ENCODE measurements at regions not wholly inside any gene's neighbourhood (a gene's known extent, or its start where the extent isn't known, plus 50 kb on each side); places are given as distances from the start of the nearest gene placed in this dataset.
"Not testable (repeated sequence)": the region's sequence is repeated elsewhere in the genome, so short reads cannot be mapped to it uniquely, and the experiment has no call there.

DNA sequence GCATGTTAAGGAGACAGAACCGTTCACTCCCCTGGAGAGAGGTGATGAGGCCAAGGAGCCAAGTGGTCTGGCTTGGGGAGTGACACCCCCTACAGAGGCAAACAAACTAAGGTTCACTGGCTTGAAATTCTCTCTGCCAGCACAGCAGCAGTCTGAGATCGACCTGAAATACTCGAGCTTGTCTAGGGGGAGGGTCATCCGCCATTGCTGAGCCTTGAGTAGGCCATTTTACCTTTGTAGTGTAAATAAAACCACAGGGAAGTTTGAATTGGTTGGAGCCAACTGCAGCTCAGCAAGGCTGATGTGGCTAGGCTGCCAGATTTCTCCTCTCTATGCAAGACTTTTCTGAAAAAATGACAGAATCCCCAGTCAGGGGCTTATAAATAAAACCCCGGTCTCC is 52.9 kb downstream of the CDY2B start:
- ATAC-seq (ENCODE audit: poor library complexity); DNase-seq; intact Hi-C loops (cut with DNase I): not testable (repeated sequence)

DNA sequence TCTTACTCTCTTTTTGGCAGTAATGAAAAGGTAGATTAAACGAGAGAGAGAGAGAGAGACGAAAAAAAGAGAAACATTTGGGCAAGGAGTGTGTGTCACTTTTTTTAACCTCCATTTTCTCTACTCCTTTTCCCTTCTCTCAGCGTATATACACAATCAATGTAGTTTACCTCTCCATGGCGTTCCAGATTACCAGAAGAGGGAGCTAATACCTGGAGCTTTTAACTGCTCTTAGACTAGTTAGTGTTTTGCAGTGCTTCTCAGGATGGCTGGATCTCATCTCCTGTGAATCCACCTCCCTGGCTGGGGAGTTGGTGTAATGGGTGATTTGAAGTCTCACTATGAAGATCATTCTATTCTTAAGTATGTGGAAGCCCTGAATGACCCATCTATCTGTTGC is 60.3 kb downstream of the CDY2B start:
- intact Hi-C loops (cut with DNase I); ATAC-seq (ENCODE audit: poor library complexity); DNase-seq: not testable (repeated sequence)

DNA sequence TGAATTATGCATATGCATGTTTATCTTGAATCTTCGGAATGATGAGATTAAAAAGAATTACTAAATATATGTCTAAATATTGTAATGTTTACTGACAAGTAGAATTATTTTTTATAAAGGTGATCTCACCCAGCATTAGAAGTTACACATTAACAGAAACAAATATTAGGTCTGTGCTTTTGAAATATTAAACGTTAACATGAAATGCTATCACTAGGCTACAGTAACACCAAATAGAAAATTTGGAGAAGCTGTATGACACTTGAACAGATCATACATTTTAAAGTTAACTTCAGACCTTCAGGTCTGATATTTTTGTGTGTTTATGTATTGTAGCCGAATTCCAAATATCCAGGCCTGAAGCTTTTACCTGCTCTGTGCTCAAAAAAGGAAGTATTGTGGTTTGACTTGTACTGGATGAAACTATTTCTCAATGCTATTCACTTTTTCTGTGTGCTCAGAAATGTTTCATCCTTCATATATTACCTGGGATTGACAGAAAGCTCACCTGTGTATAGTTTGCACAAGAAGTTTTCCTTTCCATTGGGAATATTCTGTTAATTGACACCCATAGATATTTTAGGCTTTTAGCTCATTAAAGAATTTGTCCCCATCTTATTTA is 60.9 kb downstream of the CDY2B start:
- DNase-seq; intact Hi-C loops (cut with DNase I); ATAC-seq (ENCODE audit: poor library complexity): not testable (repeated sequence)

DNA sequence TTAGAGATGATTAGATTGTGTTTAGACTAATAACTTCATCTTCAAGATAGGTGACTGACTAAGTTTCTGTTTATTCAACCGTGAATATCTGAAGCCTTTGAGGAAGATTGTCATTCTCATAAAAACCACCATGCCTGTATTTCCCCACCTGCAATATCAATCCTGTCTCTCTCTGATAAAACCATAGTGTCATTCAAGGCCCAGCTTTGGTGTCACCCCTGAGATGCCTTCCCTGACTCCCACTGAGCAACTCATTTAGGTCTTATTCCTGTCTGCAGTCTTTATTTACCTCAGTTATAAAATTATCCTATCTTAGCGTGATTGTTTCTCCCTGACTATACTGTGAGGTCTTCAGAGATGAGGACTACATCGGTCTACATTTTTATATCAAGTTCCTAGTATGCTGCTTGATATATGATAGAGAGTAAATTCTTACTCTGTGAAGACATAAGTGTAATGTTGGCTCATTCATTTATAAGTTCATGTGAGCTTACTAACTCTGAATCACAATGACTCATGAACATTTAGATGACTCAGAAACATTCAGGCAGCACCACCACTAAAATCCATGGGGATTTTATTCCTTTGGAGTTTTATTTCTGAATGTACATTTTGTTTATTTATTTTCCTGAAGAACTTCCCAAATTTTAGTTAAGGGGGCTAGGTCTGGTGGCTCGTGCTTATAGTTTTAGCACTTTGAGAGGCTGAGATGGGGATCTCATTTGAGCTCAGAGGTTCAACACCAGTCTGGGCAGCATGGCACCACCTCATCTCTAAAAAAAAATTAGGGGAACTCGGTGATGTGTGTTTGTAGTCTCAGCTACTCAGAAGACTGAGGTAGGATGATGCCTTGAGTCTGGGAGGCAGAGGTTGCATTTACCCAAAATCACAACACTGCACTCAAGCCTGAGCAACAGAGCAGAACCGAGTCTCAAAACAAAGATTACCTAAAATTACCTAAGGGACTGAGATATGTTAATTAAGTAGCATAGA is 62.6 kb downstream of the CDY2B start:
- DNase-seq; intact Hi-C loops (cut with DNase I); ATAC-seq (ENCODE audit: poor library complexity): not testable (repeated sequence)

DNA sequence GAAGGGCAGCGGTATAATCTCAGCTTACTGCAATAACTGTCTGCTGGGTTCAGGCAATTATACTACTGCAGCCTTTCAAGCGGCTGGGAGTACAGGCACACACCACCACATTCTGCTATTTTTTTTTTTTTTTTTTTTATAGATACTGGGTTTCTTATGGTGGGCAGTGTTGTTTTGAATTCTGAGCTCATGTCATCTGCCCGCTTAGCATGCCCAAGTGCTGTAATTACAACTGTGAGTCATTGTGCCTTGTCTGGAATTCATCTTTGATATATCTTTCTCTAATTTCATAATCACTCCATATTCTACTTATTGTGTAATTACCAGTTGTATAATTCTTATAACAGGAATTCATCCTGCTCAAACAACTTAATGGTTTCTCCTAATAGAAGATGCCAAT is 67.4 kb downstream of the CDY2B start:
- DNase-seq; intact Hi-C loops (cut with DNase I); ATAC-seq (ENCODE audit: poor library complexity): not testable (repeated sequence)

DNA sequence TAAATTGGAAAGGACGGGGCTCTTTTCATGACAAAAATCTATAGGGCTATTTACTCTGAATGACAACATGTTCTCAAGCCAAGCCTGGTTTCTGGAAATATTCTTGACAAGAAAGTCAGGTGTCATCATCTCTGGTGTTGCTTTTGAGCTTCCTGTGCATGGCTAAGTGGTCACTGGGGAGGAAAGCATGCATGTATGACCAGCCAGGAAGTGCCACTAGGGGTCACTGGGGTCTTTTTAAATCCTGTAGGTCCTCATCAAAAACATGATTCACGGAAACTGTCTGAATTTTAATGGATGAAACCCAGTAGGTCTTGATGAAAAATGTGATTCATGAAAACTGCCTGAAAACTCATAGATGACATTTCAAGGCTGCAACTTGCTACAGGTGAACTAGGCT is 80.1 kb downstream of the CDY2B start:
- intact Hi-C loops (cut with DNase I); DNase-seq: not testable (repeated sequence)

DNA sequence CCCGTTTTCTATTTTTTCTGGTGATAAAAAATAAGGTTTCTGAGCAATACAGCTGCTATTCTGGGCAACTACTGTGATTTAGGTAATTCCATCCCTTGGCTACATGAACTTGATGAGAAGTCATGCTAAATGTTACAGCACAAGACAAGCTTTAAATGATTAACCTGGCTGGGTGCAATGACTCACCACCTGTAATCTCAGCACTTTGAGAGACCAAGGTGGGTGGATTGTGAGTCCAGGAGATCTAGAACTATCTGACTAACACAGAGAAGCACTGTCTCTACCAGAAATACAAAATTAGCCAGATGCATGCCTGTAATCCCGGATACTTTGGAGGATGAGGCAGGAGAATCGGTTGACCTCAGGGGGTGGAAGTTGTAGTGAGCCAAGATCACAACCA is 92.8 kb downstream of the CDY2B start:
- intact Hi-C loops (cut with DNase I); ATAC-seq (ENCODE audit: poor library complexity); DNase-seq: not testable (repeated sequence)

More for the DNA sequence above, 80.1 kb downstream of the CDY2B start:
- not testable (repeated sequence) for ATAC-seq (ENCODE audit: poor library complexity)

DNA sequence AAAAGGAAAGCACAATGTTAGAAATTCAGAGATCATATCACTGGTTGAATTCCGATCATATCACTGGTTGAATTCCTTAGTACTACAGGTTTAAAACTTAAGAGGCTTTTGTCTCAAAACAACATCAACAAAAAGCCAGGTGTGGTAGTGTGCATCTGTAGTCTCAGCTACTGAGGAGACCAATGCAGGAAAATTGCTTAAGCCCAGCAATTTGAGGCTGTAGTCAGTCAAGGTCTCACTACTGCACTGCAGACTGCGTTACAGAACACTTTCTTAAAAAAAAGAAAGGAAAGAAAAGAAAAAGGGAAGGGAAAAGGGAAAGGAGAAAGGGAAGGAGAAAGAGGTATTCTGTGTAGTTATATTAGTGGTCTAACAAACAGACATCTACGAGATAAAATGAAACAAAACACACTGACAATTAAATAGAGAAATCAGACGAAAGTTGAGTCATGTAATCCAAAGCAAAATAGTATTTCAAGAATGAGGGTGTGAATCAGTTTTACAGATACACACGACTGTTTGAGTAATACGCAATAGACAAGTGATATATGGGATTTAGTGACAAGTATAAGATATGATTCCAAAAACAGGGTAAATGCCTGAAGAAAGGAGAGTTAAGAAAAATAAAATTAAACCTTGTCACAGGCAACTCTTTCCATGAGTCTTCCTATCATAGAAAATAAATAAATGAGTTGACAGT is 113.9 kb downstream of the CDY2B start:
- DNase-seq; intact Hi-C loops (cut with DNase I); ATAC-seq (ENCODE audit: poor library complexity): not testable (repeated sequence)

DNA sequence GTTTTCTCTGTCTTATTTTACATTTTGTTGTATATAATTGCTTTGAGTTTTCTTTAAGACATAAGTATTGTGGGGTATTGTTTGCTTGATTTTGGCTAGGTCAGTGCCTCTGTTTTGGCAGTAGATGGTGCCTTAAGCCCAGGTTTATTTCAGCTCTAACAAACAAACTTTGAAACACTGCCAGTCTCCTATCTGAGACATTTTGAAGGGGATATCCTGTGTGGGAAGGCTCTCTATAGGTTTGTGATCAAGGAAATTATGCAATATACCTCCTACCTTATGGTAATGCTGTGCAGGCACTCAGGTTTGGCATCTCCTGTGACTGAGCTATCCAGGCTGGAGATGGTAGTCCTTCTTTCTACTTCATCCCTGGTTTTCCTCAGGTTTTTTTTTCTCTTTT is 120.8 kb downstream of the CDY2B start:
- intact Hi-C loops (cut with DNase I); DNase-seq; ATAC-seq (ENCODE audit: poor library complexity): not testable (repeated sequence)

DNA sequence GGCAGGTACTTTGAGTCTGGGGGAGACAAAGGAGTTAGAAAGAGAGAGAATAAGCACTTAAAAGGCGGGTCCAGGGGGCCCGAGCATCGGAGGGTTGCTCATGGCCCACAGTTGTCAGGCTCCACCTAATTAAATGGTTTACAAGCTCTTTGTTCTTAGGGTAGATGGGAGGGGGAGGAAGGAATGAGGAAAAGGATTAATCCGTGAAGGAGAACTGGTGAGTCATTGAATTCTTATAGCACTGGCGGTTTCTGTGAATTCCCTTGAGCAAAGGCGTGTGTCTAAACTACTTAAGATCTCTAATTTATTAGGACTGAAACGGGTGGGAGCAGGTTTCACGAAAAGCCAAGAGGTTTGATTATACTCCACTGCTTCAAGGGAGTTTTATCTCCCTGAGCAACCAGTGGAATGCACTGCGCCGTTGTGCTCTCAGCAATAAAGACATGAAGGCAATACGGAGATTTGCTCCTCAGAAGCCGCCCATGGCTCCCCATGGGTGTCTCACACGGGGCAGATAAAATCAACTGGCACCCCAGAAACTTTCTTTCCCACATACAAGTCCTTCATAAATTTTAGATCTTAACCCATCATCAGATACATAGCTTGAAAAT is 127.0 kb downstream of the CDY2B start:
- DNase-seq; ATAC-seq (ENCODE audit: poor library complexity); intact Hi-C loops (cut with DNase I): not testable (repeated sequence)

DNA sequence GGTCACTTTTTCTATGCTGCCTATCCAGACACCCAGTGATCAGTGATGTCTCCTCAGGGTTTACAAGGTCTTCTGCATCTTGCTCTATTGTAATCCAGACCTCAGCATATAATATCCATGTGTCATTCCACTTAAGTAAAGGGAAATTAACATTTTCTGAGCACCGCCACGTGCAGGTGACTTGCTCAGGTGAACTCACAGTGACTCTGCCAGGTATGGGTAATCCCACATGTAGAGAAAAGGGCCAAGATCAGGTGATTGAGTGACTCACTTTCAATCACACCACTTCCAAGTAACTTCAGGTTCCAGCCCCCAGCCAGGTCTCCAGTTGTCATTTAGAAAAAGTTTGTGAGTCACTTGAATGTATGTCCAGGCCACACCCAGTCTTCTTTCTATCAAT is 140.2 kb downstream of the CDY2B start:
- ATAC-seq (ENCODE audit: poor library complexity); DNase-seq; intact Hi-C loops (cut with DNase I): not testable (repeated sequence)

DNA sequence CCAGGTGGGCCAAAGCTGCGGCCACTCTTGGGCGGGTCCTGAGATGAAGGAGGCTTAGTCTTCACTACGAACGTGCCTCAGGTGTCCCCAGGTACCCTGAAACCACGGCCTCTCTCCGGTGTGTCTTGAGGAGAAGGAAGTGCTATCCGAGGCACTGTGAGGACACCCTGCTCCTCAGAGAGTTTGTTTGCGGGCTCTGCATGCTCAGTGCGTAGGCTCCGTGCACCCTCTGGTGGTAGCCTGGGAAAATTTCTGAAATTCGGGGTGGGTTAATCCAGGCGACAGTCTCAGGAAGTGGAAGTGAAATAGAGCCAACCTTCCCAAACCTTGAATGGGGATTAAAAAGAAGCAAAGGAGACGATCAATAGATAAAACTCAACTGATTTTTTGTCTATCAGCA is 150.5 kb downstream of the CDY2B start:
- ATAC-seq (ENCODE audit: poor library complexity): peak; percentile 78
- intact Hi-C loops (cut with DNase I); DNase-seq: not testable (repeated sequence)

DNA sequence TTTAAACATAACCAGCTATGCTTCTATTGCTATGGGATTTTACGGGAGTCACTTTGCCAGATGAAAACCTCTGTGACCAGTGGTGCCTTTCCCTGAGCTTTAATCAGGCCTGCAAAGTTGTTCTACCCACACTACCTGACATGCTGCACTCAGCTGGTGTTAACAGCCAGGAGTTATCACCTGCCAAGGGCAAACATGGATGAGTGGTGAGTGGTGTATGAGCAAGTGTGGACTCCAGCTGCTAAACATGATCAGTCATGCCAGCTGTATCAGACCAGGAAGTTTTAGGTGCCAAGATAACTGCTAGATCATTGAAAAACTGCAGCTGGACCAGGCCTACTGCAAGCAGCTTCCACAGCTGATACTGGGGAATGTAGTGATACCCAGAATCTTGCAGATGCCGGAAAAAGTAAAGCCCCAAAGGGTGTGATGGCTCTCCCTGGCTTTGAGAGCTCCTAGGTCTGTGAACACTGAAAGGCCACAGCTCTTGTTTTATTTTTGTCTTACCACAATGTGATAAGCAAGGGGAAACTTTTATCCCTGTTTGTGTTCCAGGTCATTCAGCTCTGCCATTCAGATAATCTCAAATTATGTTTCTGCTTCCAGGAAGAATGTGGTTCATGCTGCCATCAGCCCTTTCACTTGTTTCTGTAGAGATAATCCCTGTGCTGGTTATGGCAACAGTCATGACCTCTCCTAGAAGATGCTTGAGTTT is 163.5 kb downstream of the CDY2B start:
- DNase-seq; intact Hi-C loops (cut with DNase I): not testable (repeated sequence)
- ATAC-seq (ENCODE audit: poor library complexity): peak; percentile 96

DNA sequence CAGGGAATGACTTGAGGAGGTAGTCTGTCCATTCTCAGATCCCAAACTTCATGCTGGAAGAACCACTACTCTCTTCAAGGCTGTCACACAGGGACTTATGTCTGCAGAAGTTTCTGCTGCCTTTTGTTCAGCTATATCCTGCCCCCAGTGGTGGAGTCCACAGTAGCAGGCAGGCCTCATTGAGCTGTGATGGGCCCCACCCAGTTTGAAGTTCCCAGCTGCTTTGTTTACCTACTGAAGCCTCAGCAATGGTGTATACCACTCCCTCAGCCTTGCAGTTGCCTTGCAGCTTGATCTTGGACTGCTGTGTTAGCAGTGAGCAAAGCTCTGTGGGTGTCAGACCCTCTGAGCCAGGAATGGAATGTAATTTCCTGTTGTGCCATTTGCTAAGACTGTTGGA is 212.0 kb downstream of the CDY2B start:
- intact Hi-C loops (cut with DNase I); ATAC-seq (ENCODE audit: poor library complexity); DNase-seq: not testable (repeated sequence)

DNA sequence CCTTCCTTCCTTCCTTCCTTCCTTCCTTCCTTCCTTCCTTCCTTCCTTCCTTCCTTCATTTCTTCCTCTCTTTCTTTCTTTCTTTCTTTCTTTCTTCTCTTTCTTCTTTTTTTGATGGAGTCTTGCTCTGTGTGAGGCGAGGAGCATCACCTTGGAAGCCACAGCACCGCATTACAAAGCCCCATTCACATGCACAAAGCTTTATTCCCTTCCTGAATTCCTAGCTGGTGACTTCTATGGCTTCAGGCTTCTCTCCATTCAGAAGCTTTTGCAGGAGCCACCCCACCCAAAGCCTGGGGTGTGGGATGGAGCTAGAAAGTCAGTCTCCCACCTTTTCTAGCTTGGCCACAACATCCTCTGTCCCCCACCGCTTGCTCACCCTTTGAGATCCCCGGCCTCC is 237.0 kb downstream of the CDY2B start:
- DNase-seq; intact Hi-C loops (cut with DNase I); ATAC-seq (ENCODE audit: poor library complexity): not testable (repeated sequence)

DNA sequence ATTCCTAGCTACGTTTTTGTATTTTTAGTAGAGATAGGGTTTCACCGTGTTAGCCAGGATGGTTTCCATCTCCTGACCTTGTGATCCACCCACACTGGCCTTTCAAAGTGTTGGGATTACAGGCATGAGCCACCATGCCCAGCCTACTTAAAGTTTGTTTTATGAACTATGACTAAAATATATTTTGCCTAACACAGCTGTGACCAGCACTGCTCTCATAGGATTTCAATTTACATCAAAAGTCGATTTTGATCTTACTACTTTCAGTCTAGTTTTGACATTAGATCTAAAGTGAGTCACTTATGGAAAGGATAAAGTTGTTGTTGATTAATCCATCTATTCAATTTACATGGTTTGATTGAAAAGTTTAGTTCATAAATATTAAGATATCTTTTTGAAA is 245.5 kb downstream of the CDY2B start:
- DNase-seq; intact Hi-C loops (cut with DNase I); ATAC-seq (ENCODE audit: poor library complexity): not testable (repeated sequence)

DNA sequence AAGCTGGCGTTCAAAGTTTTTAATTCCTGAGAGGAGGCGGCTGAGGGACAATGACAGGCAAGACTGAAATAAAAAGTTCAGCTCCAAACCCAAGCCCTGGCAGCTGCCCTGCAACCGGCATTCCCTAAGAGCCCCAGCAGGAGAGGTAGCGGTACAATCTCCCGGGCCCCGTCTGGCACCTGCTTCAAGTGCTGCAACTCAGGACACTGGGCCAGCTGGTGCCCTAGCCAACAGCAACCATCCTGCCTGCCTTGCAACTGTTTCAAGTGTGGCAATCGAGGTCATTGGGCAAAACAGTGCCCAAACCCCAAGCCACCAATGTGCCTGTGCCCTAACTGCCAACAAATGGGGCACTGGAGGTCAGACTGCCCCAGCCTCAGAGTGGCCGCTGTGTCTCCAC is 268.8 kb downstream of the CDY2B start:
- DNase-seq; intact Hi-C loops (cut with DNase I); ATAC-seq (ENCODE audit: poor library complexity): not testable (repeated sequence)

DNA sequence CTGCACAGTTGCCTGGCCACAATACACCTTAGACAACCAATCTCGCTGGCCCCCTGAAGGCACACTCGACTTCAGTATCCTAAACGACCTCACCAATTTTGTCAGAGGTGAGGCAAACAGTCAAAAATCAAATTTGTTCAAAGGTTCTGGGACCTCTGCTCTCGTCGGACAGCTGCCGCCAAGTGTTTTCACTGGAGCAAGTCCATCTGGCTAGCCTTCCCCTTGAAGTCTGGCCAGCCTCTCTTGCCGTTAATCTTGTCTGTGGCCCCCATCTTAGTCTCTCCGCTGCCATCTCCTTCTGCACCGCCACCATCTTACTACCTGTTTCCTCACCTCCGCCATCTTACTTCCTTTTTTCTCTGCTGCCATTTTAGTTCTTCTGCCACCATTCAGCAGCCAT is 269.4 kb downstream of the CDY2B start:
- intact Hi-C loops (cut with DNase I); ATAC-seq (ENCODE audit: poor library complexity); DNase-seq: not testable (repeated sequence)
